IMR-90 (cell line): ENCODE measurements at regions not wholly inside any gene's neighbourhood (a gene's known extent, or its start where the extent isn't known, plus 50 kb on each side); places are given as distances from the start of the nearest gene placed in this dataset.

Source experiments
- ATAC-seq: fragments of 200-7000 bp; cut with Tn5 transposase; 2 replicates; pipeline ENCODE4 v1.9.1; 2020; ENCODE audit warnings: low read depth, mild to moderate bottlenecking, moderate library complexity
- BruUV-seq: library from RNA; stranded (reverse); fragments of 400-500 nt; replicated peaks from 2 replicates; lab custom pipeline; 2021; lab: Mats Ljungman, UMichigan
- CTCF ChIA-PET: fragments of 300-600 bp; formaldehyde crosslinking; extraction: SDS; loops from one replicate; lab custom pipeline; 2021; ENCODE audit warnings: antibody characterized with exemption; lab: Yijun Ruan, JAX
- POLR2A ChIA-PET: fragments of 300-600 bp; sonication (Branson Sonifier 250); formaldehyde crosslinking; loops from one replicate; lab custom pipeline; 2022; ENCODE audit warnings: antibody characterized with exemption; ENCODE audit not compliant: unreplicated experiment; lab: Charles Lee
- DNase-seq: peaks from one replicate; pipeline ENCODE4 v3.0.0; 2013
- H2AFZ ChIP-seq: replicated peaks from 2 replicates; pipeline ENCODE3; 2013; ENCODE audit warnings: low read length, mild to moderate bottlenecking; ENCODE audit not compliant: poor library complexity
- H2AK5ac ChIP-seq: 2 replicates; pipeline ENCODE4 v1.6.1; 2013; ENCODE audit warnings: low read depth, low read length, inconsistent platforms
- H2AK9ac ChIP-seq: replicated peaks from 2 replicates; pipeline ENCODE3; 2013; ENCODE audit warnings: mild to moderate bottlenecking, low read depth, low read length, moderate library complexity; ENCODE audit not compliant: poor library complexity
- H2BK120ac ChIP-seq: 2 replicates; pipeline ENCODE4 v1.6.1; 2013; ENCODE audit warnings: low read depth, low read length, inconsistent platforms
- H2BK15ac ChIP-seq: 3 replicates; pipeline ENCODE4 v1.6.1; 2013; ENCODE audit warnings: low read depth, low read length, inconsistent platforms
- H2BK20ac ChIP-seq: 2 replicates; pipeline ENCODE4 v1.6.1; 2013; ENCODE audit warnings: low read depth, mild to moderate bottlenecking, inconsistent platforms, low read length, moderate library complexity
- H2BK5ac ChIP-seq: 2 replicates; pipeline ENCODE4 v1.6.1; 2013; ENCODE audit warnings: mild to moderate bottlenecking, low read depth, low read length, inconsistent platforms; ENCODE audit not compliant: poor library complexity, severe bottlenecking
- H3K14ac ChIP-seq: replicated peaks from 2 replicates; pipeline ENCODE4 v1.6.1; 2013; ENCODE audit warnings: low read depth, low read length, inconsistent platforms
- H3K18ac ChIP-seq: 2 replicates; pipeline ENCODE4 v1.6.1; 2013; ENCODE audit warnings: low read depth, low read length, control low read depth
- H3K23ac ChIP-seq: 2 replicates; pipeline ENCODE4 v1.6.1; 2013; ENCODE audit warnings: low read depth, low read length, inconsistent platforms
- H3K27ac ChIP-seq: 2 replicates; pipeline ENCODE4 v1.5.1; 2013; ENCODE audit warnings: mild to moderate bottlenecking, control low read depth, low read length; ENCODE audit not compliant: insufficient read depth
- H3K27me3 ChIP-seq: 2 replicates; pipeline ENCODE4 v1.6.1; 2013; ENCODE audit warnings: low read length; ENCODE audit not compliant: control insufficient read depth, insufficient read depth
- H3K36me3 ChIP-seq: 2 replicates; pipeline ENCODE4 v1.6.1; 2013; ENCODE audit warnings: low read length, mixed read lengths; ENCODE audit not compliant: control insufficient read depth, insufficient read depth
- H3K4ac ChIP-seq: 2 replicates; pipeline ENCODE4 v1.6.1; 2013; ENCODE audit warnings: low read depth, low read length, inconsistent platforms
- H3K4me1 ChIP-seq: 2 replicates; pipeline ENCODE4 v1.6.1; 2013; ENCODE audit warnings: low read length, mixed read lengths; ENCODE audit not compliant: control insufficient read depth, insufficient read depth
- H3K4me2 ChIP-seq: 2 replicates; pipeline ENCODE4 v1.6.1; 2013; ENCODE audit warnings: low read depth, mild to moderate bottlenecking, control low read depth, low read length, moderate library complexity
- H3K4me3 ChIP-seq: 2 replicates; pipeline ENCODE4 v1.5.1; 2013; ENCODE audit warnings: low read depth, mild to moderate bottlenecking, control low read depth, low read length, moderate library complexity; ENCODE audit not compliant: insufficient read depth
- H3K56ac ChIP-seq: 2 replicates; pipeline ENCODE4 v1.6.1; 2013; ENCODE audit warnings: low read length, inconsistent platforms; ENCODE audit not compliant: insufficient read depth; ENCODE audit errors: extremely low read depth
- H3K79me1 ChIP-seq, 2 experiments: 2 replicates each; pipeline ENCODE4 v1.6.1; 2013; ENCODE audit warnings: low read length in 2 of 2, inconsistent platforms in 1 of 2, low read depth in 1 of 2
- H3K9ac ChIP-seq: 2 replicates; pipeline ENCODE4 v1.6.1; 2013; ENCODE audit warnings: low read depth, low read length, control low read depth
- H3K9me1 ChIP-seq: 2 replicates; pipeline ENCODE4 v1.6.1; 2013; ENCODE audit warnings: low read length, inconsistent platforms; ENCODE audit not compliant: insufficient read depth
- H3K9me3 ChIP-seq: 2 replicates; pipeline ENCODE4 v1.6.1; 2013; ENCODE audit warnings: low read length; ENCODE audit not compliant: control insufficient read depth, insufficient read depth
- H4K20me1 ChIP-seq: 2 replicates; pipeline ENCODE4 v1.6.1; 2013; ENCODE audit warnings: low read length, inconsistent platforms; ENCODE audit not compliant: insufficient read depth
- H4K5ac ChIP-seq: 2 replicates; pipeline ENCODE4 v1.6.1; 2013; ENCODE audit warnings: mild to moderate bottlenecking, low read depth, low read length, control low read depth
- H4K8ac ChIP-seq, 2 experiments: 2 replicates each; pipeline ENCODE4 v1.6.1; 2013; ENCODE audit warnings: low read depth in 2 of 2, low read length in 2 of 2, control low read depth in 1 of 2, inconsistent platforms in 1 of 2
- H4K91ac ChIP-seq: 2 replicates; pipeline ENCODE4 v1.6.1; 2013; ENCODE audit warnings: low read depth, low read length, inconsistent platforms; ENCODE audit not compliant: insufficient read depth
- BHLHE40 ChIP-seq: fragments of 150-350 bp; IDR thresholded peaks from 2 replicates; pipeline ENCODE4 v1.6.1; 2016; ENCODE audit warnings: mild to moderate bottlenecking, low read depth, low read length
- CEBPB ChIP-seq: IDR thresholded peaks from 2 replicates; pipeline ENCODE4 v1.6.1; 2012; ENCODE audit warnings: low read depth, low read length, improper control_type of control experiment
- CHD1 ChIP-seq: IDR thresholded peaks from 2 replicates; pipeline ENCODE4 v1.6.1; 2012; ENCODE audit warnings: low read depth, low read length, improper control_type of control experiment
- CTCF ChIP-seq: conservative IDR thresholded peaks from 2 replicates; pipeline ENCODE4 v1.5.1; 2012; ENCODE audit warnings: mild to moderate bottlenecking, low read depth, low read length, improper control_type of control experiment
- ELK1 ChIP-seq: fragments of 150-350 bp; IDR thresholded peaks from 2 replicates; pipeline ENCODE4 v1.6.1; 2016; ENCODE audit warnings: low read depth, mild to moderate bottlenecking, low read length, moderate library complexity, borderline replicate concordance
- FOS ChIP-seq: fragments of 150-350 bp; IDR thresholded peaks from 2 replicates; pipeline ENCODE4 v1.6.1; 2016; ENCODE audit warnings: low read depth, low read length
- MAFK ChIP-seq: IDR thresholded peaks from 2 replicates; pipeline ENCODE4 v1.6.1; 2012; ENCODE audit warnings: low read depth, low read length, improper control_type of control experiment
- MAZ ChIP-seq: IDR thresholded peaks from 2 replicates; pipeline ENCODE4 v1.6.1; 2012; ENCODE audit warnings: low read depth, mild to moderate bottlenecking, low read length, improper control_type of control experiment, moderate library complexity, borderline replicate concordance
- MXI1 ChIP-seq: IDR thresholded peaks from 2 replicates; pipeline ENCODE4 v1.6.1; 2012; ENCODE audit warnings: low read depth, mild to moderate bottlenecking, low read length, moderate library complexity, borderline replicate concordance
- NFE2L2 ChIP-seq: fragments of 150-350 bp; IDR thresholded peaks from 2 replicates; pipeline ENCODE4 v1.6.1; 2016; ENCODE audit warnings: low read depth, mild to moderate bottlenecking, low read length
- POLR2A ChIP-seq: IDR thresholded peaks from 2 replicates; pipeline ENCODE4 v1.6.1; 2012; ENCODE audit warnings: mild to moderate bottlenecking, low read depth, low read length
- RAD21 ChIP-seq: IDR thresholded peaks from 2 replicates; pipeline ENCODE4 v1.6.1; 2012; ENCODE audit warnings: low read length, improper control_type of control experiment
- RCOR1 ChIP-seq: IDR thresholded peaks from 2 replicates; pipeline ENCODE4 v1.6.1; 2012; ENCODE audit warnings: mild to moderate bottlenecking, low read length, improper control_type of control experiment; ENCODE audit not compliant: insufficient replicate concordance
- RFX5 ChIP-seq: IDR thresholded peaks from 2 replicates; pipeline ENCODE4 v1.8.0; 2012; ENCODE audit warnings: low read depth, mild to moderate bottlenecking, low read length, moderate library complexity
- SMC3 ChIP-seq: fragments of 150-350 bp; IDR thresholded peaks from 2 replicates; pipeline ENCODE4 v1.6.1; 2016; ENCODE audit warnings: low read depth, mild to moderate bottlenecking, antibody characterized with exemption, low read length, moderate library complexity
- WGBS, 2 experiments: methylation state at CpG; one replicate each; pipeline versions ENCODE4 v1.1.5 to v1.1.7; 2013; ENCODE audit warnings: missing lambda C conversion rate in 2 of 2; ENCODE audit not compliant: insufficient read length in 1 of 2; ENCODE audit errors: extremely low coverage in 2 of 2; 5-methylcytosine and 5-hydroxymethylcytosine counted together
- dilution Hi-C: fragments of 300-500 bp; cut with HindIII; formaldehyde crosslinking; loops from one replicate; pipeline ENCODE4 v1.14.3; 2018; ENCODE audit warnings: low sequenced_read_pairs; ENCODE audit not compliant: unreplicated experiment
- in situ Hi-C: fragments of 300-500 bp; cut with MboI; formaldehyde crosslinking; loops from 3 replicates; pipeline ENCODE4 v1.14.3; 2019; ENCODE audit warnings: low sequenced_read_pairs, inconsistent platforms, mixed read lengths
- intact Hi-C: fragments of 100-400 bp; cut with micrococcal nuclease; formaldehyde crosslinking; loops from 2 replicates; pipeline ENCODE4 v1.10.0; 2022
- TF ChIP-seq, protein P1 (sequence below): fragments of 150-350 bp; IDR thresholded peaks from 2 replicates; pipeline ENCODE4 v1.6.1; 2017; ENCODE audit warnings: mild to moderate bottlenecking, antibody characterized with exemption, low read length, low read depth

DNA sequence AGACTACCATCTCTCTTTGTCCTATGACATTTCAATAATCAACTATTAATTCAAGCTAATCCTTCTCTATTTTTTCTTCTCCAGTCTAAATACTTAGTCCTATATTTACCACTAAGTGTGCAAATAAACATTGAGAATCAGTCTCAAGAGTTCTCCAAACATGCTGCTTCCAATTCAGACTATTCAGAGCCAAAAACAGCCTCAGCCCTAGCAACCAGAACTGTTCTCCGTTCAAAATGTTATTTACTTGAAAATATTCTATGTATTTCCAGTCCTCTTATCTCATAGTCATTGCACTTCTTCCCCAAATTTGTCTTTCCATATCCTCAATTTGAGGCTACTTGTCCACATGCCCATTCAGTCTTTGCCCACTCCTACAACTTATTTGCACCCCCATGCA, 805.5 kb downstream of the IGSF11 start:
- H3K9me3 ChIP-seq: no peaks in the 10 kb centered on the region
- H3K14ac ChIP-seq: no peak overlapping the region
- no peak overlapping the region for H3K4me2 ChIP-seq
- H2AK9ac ChIP-seq: no peak overlapping the region
- H4K8ac ChIP-seq: no peak overlapping the region
- no peaks in the 10 kb centered on the region for H3K79me1 ChIP-seq
- BruUV-seq: no TSS peak
- H3K23ac ChIP-seq: no peak overlapping the region
- H2AK5ac ChIP-seq: no peak overlapping the region
- no peak overlapping the region for H2AFZ ChIP-seq
- DNase-seq: no peak
- no peak overlapping the region for H4K5ac ChIP-seq
- no CpG with 5 or more reads among the region's 1 CpG for WGBS, 2 experiments
- H3K27ac ChIP-seq: no peak overlapping the region
- H3K4ac ChIP-seq: no peak overlapping the region
- no peaks in the 10 kb centered on the region for H3K27me3 ChIP-seq
- no peak overlapping the region for H3K18ac ChIP-seq
- no peak for ATAC-seq
- H3K9ac ChIP-seq: no peak overlapping the region
- no peak for TF ChIP-seq ELK1
- no peak for TF ChIP-seq CEBPB
- no peak for TF ChIP-seq SMC3
- no peak for TF ChIP-seq RAD21
- no peak for TF ChIP-seq RCOR1
- no peak for TF ChIP-seq BHLHE40
- TF ChIP-seq MAFK: no peak
- TF ChIP-seq MAZ: no peak
- no peak for TF ChIP-seq RFX5
- no peak for TF ChIP-seq MXI1
- no peak for TF ChIP-seq CTCF
- TF ChIP-seq POLR2A: no peak
- TF ChIP-seq, protein P1, sequence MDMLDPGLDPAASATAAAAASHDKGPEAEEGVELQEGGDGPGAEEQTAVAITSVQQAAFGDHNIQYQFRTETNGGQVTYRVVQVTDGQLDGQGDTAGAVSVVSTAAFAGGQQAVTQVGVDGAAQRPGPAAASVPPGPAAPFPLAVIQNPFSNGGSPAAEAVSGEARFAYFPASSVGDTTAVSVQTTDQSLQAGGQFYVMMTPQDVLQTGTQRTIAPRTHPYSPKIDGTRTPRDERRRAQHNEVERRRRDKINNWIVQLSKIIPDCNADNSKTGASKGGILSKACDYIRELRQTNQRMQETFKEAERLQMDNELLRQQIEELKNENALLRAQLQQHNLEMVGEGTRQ: no peak
- no peak for TF ChIP-seq NFE2L2
- no peak for TF ChIP-seq FOS
- TF ChIP-seq CHD1: no peak
- no peaks in the 10 kb centered on the region for H3K4me1 ChIP-seq
- no peak overlapping the region for H4K91ac ChIP-seq
- H2BK120ac ChIP-seq: no peak overlapping the region
- no peak overlapping the region for H2BK15ac ChIP-seq
- dilution Hi-C loops (no loop called here), intact Hi-C loops (no loop called here), in situ Hi-C loops (no loop called here)
- H3K4me3 ChIP-seq: no peak overlapping the region
- H3K56ac ChIP-seq: no peak overlapping the region
- H2BK20ac ChIP-seq: no peak overlapping the region
- ChIA-PET CTCF (no interaction called here), POLR2A (no interaction called here)
- H2BK5ac ChIP-seq: no peak overlapping the region
- no peaks in the 10 kb centered on the region for H3K36me3 ChIP-seq
- H4K20me1 ChIP-seq: no peaks in the 10 kb centered on the region
- no peaks in the 10 kb centered on the region for H3K9me1 ChIP-seq
